ENCODE measurements at regions not wholly inside any gene's neighbourhood (a gene's known extent, or its start where the extent isn't known, plus 50 kb on each side); places are given as distances from the start of the nearest gene placed in this dataset.

- H4K8ac ChIP-seq (replicated peaks; ENCODE audit: insufficient read length, low read depth, low read length), result no peak overlapping the region
- no peaks in the 10 kb centered on the region for H3K27me3 ChIP-seq (ENCODE audit: insufficient read depth, low read length)
- H2BK5ac ChIP-seq (ENCODE audit: insufficient read length, low read length), result no peak overlapping the region
- H3K79me1 ChIP-seq (ENCODE audit: insufficient read depth, low read depth, low read length, poor library complexity, severe bottlenecking), result no peaks in the 10 kb centered on the region
- H3K27me3 Mint-ChIP-seq (ENCODE audit: low read depth), result peaks cover 57% of the 10 kb centered on the region
- H3K4me3 Mint-ChIP-seq, result no peak overlapping the region
- H3K27ac Mint-ChIP-seq, result no peak overlapping the region
- H3K27ac ChIP-seq (ENCODE audit: insufficient read length, low read depth, low read length), result no peak overlapping the region
- H3K23me2 ChIP-seq (ENCODE audit: insufficient read length, low read depth, low read length, poor library complexity, severe bottlenecking), result no peaks in the 10 kb centered on the region
- no peak overlapping the region for H3K18ac ChIP-seq (ENCODE audit: insufficient read length, low read depth, low read length)
- no peak for DNase-seq
- H2AK5ac ChIP-seq (ENCODE audit: insufficient read length, low read length), result no peak overlapping the region
- no peak overlapping the region for H2BK12ac ChIP-seq (ENCODE audit: insufficient read length, low read depth, low read length)
- H3K9me3 Mint-ChIP-seq, result peaks cover 9 to 21% of the 10 kb centered on the region in 2 experiments; a peak in 4 of 5 replicates
- H3K36me3 Mint-ChIP-seq (ENCODE audit: insufficient read depth in 1 of 3, low read depth in 3 of 3), result no peaks in the 10 kb centered on the region
- no peak overlapping the region for H2AFZ ChIP-seq (ENCODE audit: low read length)
- peaks cover 9 to 19% of the 10 kb centered on the region in 2 experiments for H3K4me1 Mint-ChIP-seq
- H2BK120ac ChIP-seq (ENCODE audit: low read depth, low read length, poor library complexity, severe bottlenecking), result no peak overlapping the region
- TF ChIP-seq CTCF (conservative IDR thresholded peaks at IDR 0.05), result no peak
- no peak overlapping the region for H2BK20ac ChIP-seq (ENCODE audit: low read depth, low read length, poor library complexity, severe bottlenecking)
- no peak overlapping the region for H3K56ac ChIP-seq (ENCODE audit: insufficient read length, low read depth, low read length)
- H3K9me3 ChIP-seq (ENCODE audit: control insufficient read depth, low read depth, low read length), result peaks cover under 1% of the 10 kb centered on the region
- no peak overlapping the region for H2BK15ac ChIP-seq (ENCODE audit: low read depth, low read length)
- H3K4me1 ChIP-seq (ENCODE audit: insufficient read depth, low read length), result no peaks in the 10 kb centered on the region
- H3K23ac ChIP-seq (ENCODE audit: insufficient read length, low read depth, low read length), result no peak overlapping the region
- H3K14ac ChIP-seq (ENCODE audit: insufficient read depth, low read length), result no peak overlapping the region; the same call in 1 of the 2 replicates
- WGBS (ENCODE audit: extremely low coverage, insufficient read length, low lambda C conversion rate), result no CpG with 5 or more reads among the region's 1 CpG
- no peak overlapping the region for H4K5ac ChIP-seq (ENCODE audit: insufficient read length, low read depth, low read length)
- H3T11ph ChIP-seq (ENCODE audit: low read length), result no peak overlapping the region
- no peak overlapping the region for H3K9ac ChIP-seq (ENCODE audit: extremely low read depth, insufficient read length, low read length)
- no peak overlapping the region for H3K4me2 ChIP-seq (ENCODE audit: insufficient read depth, insufficient read length, low read length)
- H3K4ac ChIP-seq (ENCODE audit: low read depth, low read length), result no peak overlapping the region
- no peaks in the 10 kb centered on the region for H3K79me2 ChIP-seq (ENCODE audit: insufficient read depth, low read length)
- H4K20me1 ChIP-seq (ENCODE audit: control insufficient read depth, insufficient read depth, insufficient read length), result no peaks in the 10 kb centered on the region
- no peak overlapping the region for H4K91ac ChIP-seq (ENCODE audit: insufficient read length, low read depth, low read length)
These were observed 69.1 kb downstream of the INHBB start for GRCh38 chr2:120415060-120415459.

Data from H9 (cell line).